ENCODE measurements at regions not wholly inside any gene's neighbourhood (a gene's known extent, or its start where the extent isn't known, plus 50 kb on each side); places are given as distances from the start of the nearest gene placed in this dataset.
"Not testable (repeated sequence)": the region's sequence is repeated elsewhere in the genome, so short reads cannot be mapped to it uniquely, and the experiment has no call there.

- DNase-seq (ENCODE audit: low read depth) = no peak
Observed at GRCh38 chr14:105889666-105890473, 363.5 kb downstream of the TMEM121 start.

GRCh38 chr14:105890474-105891220 lies 364.3 kb downstream of the TMEM121 start:
- DNase-seq (ENCODE audit: low read depth) = no peak

- no peak for DNase-seq (ENCODE audit: low read depth)
Observed at GRCh38 chr14:105891221-105891602, 364.8 kb downstream of the TMEM121 start.

DNA sequence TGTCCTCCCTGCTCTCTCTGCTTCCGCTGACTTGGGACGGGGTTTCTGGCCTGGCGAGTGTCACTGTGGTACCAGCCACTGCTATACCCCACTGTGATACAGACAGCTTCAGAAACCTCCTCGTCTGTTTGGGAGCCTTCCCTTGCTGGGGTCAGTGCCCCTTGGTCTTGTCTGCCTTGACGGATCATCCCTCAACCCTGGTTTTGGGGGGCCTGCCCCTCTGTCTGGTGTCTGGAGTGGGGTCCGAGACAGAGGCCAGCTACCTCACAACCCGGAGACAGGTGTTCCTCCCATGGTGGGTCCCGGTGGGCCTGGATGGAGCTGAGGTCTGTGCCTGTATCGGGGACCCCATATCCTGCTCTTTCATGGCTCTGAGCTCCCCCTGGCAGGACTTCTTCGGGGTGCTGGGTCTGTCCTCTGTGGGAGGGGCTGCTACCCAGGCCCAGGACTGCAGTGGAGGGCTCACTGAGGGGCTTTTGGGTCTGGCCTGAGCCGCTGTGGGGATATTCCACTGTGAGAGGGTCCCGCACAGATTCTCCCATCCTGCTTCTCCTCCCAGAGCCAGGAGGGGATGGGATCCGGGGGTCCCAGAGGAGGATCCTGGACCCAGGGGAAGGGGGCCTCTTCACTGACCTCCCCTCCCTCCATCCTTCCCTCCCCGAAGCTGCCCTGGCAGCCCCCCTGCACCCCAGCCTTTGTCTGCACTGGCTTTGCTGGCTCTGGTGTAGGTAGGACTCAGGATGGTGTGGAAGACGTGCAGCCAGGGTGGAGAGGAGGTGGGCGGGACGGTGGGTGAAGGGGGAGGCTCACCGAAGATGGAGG lies 365.5 kb downstream of the TMEM121 start:
- DNase-seq (ENCODE audit: low read depth) = no peak

GRCh38 chr14:105892453-105893441 lies 366.4 kb downstream of the TMEM121 start:
- DNase-seq (ENCODE audit: low read depth) = not testable (repeated sequence)

DNA sequence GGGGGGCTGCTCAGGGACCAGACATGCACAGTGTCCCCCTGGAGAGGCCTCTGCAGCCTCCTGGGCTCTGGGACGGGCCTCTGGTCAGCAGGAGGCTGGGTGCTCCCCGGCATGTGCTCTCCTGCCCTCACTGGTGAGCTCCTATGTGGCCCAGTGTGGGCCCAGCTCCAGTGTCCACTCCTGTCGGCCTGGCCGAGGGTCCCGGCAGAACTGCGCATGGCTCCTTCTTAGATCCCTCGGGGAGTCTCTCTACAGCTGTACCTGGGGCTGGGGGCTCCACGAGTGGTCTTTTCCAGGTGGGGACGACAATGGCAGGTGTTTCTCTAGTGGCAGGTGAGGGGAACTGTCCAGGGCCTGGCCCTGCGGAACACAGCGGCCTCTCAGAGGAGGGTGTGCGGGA lies 367.3 kb downstream of the TMEM121 start:
- DNase-seq (ENCODE audit: low read depth) = not testable (repeated sequence)

DNA sequence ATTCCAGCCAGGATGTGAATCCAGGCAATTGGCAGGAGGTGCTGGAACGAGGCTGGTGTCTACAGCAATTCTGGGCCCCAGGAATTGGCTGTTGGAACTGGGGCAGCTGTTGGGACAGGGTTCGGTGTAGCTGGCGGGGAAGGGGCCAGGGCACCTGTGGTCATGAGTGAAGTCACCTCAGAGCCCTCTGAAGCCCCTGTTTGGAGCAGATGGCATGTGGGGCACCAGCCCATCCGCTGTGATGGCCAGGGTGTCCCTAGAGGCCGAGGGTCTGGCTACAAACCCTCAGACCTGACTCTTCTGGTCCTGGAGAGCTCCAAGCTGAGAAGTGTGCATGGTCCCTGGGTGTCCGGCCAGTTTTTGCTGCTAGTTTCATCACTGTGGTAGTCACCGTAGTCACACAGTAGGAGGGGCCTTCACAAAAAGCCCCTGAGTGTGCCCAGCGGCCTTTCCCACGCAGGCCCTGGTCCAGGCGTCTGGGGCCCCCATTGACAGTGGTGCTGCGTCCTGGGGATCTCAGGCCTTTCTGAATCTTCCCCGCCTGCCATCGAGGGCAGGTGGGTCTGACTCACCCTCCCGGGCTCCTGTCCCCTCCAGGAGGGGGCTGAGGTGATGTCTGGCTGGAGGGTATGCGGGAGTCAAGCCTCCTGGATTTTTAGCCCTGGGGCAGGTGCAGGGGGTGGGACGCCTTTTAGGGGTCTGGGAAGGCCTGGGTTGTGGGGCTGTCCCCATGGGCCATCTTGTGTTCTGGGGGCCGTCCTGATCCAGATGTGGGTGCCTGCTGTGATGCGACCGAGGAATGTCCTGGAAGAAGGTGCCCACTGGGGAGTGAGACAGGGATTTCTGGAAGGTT lies 368.0 kb downstream of the TMEM121 start:
- no peak for DNase-seq (ENCODE audit: low read depth)

DNA sequence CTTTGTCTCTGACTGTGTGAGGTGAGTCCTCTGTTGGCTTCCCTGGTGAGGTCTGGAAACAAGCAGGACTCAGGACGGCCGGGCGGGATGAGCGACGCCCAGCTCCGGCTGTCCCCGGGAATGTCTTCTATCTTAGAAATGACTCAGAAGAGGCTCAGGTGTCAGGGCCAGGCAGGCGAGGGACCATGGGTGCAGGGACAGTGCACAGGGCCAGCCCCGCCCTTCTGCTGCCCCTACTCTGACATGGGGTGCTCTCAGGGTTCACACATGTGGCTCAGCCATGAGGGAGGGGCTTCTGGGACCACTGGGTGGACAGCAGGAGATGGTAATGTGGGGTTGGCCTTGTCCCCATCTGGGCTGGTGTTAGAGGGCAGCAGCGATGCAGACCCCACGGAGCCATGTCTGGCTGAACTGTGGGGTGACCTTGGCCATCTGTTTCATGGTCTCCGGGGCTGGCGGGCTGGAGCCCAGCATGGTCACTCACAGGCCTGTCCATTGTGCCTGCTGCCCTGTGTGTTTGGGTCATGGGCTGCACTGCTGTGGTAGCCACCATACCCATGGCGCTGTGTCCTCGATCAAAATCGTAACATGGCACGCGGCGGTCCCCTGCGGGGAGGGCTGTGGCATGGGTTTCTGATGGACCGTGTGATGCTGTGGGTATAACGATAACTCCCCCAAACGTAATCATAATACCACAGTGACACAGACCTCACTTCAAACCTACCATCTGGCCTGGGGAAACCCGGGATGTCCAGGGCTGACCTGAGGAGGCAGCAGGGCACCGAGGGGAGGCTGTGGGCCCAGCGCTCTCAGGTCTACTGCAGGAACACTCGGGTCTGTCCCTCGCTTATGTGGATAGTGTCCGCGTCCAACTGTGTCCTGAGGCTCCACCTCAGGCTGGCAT lies 368.8 kb downstream of the TMEM121 start:
- no peak for DNase-seq (ENCODE audit: low read depth)

GRCh38 chr14:105896206-105896605 lies 369.8 kb downstream of the TMEM121 start:
- DNase-seq (ENCODE audit: low read depth) = not testable (repeated sequence)

- not testable (repeated sequence) for DNase-seq (ENCODE audit: low read depth)
Observed at GRCh38 chr14:105896961-105897724, 370.8 kb downstream of the TMEM121 start.

GRCh38 chr14:105897725-105898113 lies 371.3 kb downstream of the TMEM121 start:
- no peak for DNase-seq (ENCODE audit: low read depth)

- DNase-seq (ENCODE audit: low read depth) = no peak
Observed at GRCh38 chr14:105898482-105899010, 372.2 kb downstream of the TMEM121 start.

DNA sequence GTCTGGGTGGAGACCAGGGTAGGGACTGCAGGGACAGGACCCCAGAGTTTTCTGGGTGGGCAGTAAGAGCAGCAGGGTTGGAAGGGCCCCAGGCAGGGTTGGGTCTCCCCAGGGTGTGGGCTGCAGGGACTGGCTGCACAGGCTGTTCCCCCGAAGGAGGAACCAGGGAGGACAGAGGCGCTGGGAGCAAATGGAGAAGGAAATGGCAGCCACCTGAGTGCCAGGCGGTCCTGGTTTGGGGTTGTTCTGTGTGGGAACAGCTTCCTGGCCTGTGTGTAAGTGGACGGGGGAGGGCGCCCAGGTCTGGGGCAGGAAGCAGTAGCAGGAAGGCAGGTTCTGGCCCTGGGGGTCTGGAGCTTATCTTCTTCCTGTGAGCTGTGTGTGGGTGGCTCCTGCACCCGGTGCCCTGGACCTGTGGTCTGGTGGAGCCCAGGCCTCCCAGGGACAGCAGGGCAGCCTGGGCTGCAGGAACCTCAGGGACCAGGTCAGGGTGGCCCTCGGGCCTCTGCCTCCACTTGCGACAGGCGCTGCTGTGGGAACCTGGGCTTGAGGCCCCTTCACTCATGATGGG lies 372.8 kb downstream of the TMEM121 start:
- no peak for DNase-seq (ENCODE audit: low read depth)

DNA sequence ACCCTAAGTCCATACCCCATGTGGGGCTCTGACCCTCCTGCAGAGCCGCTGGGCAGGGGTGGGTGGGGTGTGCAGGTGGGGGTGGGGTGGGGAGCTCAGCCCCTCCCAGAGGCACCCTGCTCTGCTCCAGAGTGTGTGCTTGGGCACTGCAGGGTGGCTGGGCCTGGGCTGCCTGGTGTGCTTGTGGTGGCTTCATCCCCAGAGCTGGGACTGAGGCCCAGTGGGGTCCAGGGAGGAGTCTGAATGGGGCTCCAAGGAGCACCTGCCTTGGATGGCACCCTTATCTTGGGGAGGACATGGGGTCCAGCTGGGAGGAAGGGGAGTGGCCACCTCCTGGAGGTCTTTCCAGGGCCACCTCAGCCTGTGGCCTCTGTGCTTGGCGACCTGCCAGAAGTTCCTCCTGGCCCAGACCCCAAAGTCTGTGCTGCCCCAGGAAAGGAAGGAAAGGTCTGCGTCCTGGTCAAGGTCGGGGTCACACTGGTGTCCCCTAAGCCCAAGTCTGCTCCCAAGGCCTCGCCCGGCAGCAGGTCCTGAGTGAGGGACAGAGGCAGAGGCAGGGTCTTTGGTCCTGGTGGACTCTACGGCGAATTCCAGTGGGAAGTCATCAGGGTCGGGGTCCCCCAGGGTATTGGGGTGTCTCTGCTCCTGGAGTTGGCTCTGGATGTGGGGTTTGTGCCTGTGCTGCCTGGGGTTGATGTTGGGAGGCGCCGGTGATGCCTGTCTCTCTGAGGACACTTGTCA lies 373.4 kb downstream of the TMEM121 start:
- no peak for DNase-seq (ENCODE audit: low read depth)

DNA sequence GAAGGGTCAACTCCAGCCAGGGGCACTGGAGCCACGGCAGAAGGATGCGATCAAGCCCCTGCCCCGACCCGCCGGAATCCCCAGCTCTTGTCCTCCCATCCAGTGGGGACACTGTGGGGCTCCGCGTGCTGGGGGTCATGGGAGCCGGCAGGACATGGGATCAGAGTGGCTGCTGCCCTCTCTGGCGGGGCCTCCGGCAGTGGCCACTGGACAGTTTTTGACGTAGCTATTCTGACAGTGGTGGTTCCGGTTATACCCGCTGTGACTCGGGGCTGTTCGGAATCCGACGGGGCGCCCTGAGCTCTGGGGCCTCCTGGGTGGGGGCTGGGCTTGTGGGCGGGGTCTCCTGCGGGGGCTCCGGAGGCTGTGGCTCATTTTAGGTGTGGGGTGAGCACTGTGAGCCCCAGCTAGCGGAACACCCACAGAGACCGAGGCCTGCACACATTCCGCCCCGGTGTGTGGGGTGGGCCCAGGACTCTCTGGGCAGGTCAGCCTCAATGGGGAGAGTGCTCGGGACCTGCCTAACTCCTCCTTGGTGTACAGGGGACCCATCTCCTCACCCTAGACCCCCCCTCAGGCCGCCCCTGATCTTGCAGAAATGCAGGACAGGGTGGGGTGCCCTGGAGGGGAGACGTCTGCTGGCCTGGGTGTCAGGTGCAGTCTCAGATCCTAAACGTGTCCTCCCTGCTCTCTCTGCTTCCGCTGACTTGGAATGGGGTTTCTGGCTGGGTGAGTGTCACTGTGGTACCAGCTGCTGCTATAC lies 374.2 kb downstream of the TMEM121 start:
- DNase-seq (ENCODE audit: low read depth) = no peak

GRCh38 chr14:105901226-105901625 lies 374.8 kb downstream of the TMEM121 start:
- DNase-seq (ENCODE audit: low read depth) = no peak
